ENCODE measurements at regions not wholly inside any gene's neighbourhood (a gene's known extent, or its start where the extent isn't known, plus 50 kb on each side); places are given as distances from the start of the nearest gene placed in this dataset.
"Not testable (repeated sequence)": the region's sequence is repeated elsewhere in the genome, so short reads cannot be mapped to it uniquely, and the experiment has no call there.

GRCh38 chr6:119838043-119838442 lies 488.5 kb upstream of the MAN1A1 start:
- POLR2A ChIA-PET: no interaction called here
- no peaks in the 10 kb centered on the region for H3K4me1 Mint-ChIP-seq
- no peaks in the 10 kb centered on the region for H3K4me1 ChIP-seq (ENCODE audit: insufficient read depth, low read length)
- DNase-seq: no peak
- H3K4me3 ChIP-seq (ENCODE audit: low read length): no peak overlapping the region
- H3K27ac Mint-ChIP-seq: no peak overlapping the region
- H3K36me3 Mint-ChIP-seq: no peaks in the 10 kb centered on the region
- peaks cover 0 to 13% (median 4%) of the 10 kb centered on the region in 5 donors for H3K9me3 Mint-ChIP-seq
- H3K9me3 ChIP-seq (ENCODE audit: low read length): no peaks in the 10 kb centered on the region
- CTCF ChIA-PET: no interaction called here
- H3K27me3 ChIP-seq (ENCODE audit: insufficient read depth, low read length, poor library complexity, severe bottlenecking): no peaks in the 10 kb centered on the region
- peaks cover 7 to 8% of the 10 kb centered on the region in 2 donors for H3K27me3 Mint-ChIP-seq
- no peak overlapping the region for H3K27ac ChIP-seq (ENCODE audit: low read depth, low read length)
- no peaks in the 10 kb centered on the region for H3K36me3 ChIP-seq (ENCODE audit: insufficient read depth, low read length)
- no peak overlapping the region for H3K4me3 Mint-ChIP-seq

- no peaks in the 10 kb centered on the region for H3K4me1 Mint-ChIP-seq
- no peaks in the 10 kb centered on the region for H3K36me3 Mint-ChIP-seq
- CTCF ChIA-PET: no interaction called here
Measured at GRCh38 chr6:119834418-119834817, 484.9 kb upstream of the MAN1A1 start.

GRCh38 chr6:119832411-119832810 lies 482.9 kb upstream of the MAN1A1 start:
- CTCF ChIA-PET: no interaction called here
- Mint-ChIP-seq H3K27ac (no peak overlapping the region), H3K9me3 (no peaks in the 10 kb centered on the region), H3K36me3 (no peaks in the 10 kb centered on the region), H3K4me3 (no peak overlapping the region), H3K27me3 (peaks cover 0 to 34% of the 10 kb centered on the region in 2 donors), H3K4me1 (no peaks in the 10 kb centered on the region)
- H3K27ac ChIP-seq (ENCODE audit: low read depth, low read length): no peak overlapping the region
- H3K4me3 ChIP-seq (ENCODE audit: low read length): no peak overlapping the region
- no peaks in the 10 kb centered on the region for H3K36me3 ChIP-seq (ENCODE audit: insufficient read depth, low read length)
- no peaks in the 10 kb centered on the region for H3K9me3 ChIP-seq (ENCODE audit: low read length)
- POLR2A ChIA-PET: no interaction called here
- H3K4me1 ChIP-seq (ENCODE audit: insufficient read depth, low read length): no peaks in the 10 kb centered on the region
- no peaks in the 10 kb centered on the region for H3K27me3 ChIP-seq (ENCODE audit: insufficient read depth, low read length, poor library complexity, severe bottlenecking)
- no peak for DNase-seq

More at GRCh38 chr6:119834418-119834817, 484.9 kb upstream of the MAN1A1 start:
- Mint-ChIP-seq H3K27ac (no peak overlapping the region), H3K9me3 (no peaks in the 10 kb centered on the region), H3K4me3 (no peak overlapping the region), H3K27me3 (peaks cover 0 to 16% of the 10 kb centered on the region in 2 donors)
- no peaks in the 10 kb centered on the region for H3K27me3 ChIP-seq (ENCODE audit: insufficient read depth, low read length, poor library complexity, severe bottlenecking)
- H3K4me1 ChIP-seq (ENCODE audit: insufficient read depth, low read length): no peaks in the 10 kb centered on the region
- POLR2A ChIA-PET: no interaction called here
- H3K27ac ChIP-seq (ENCODE audit: low read depth, low read length): no peak overlapping the region
- DNase-seq: no peak
- H3K9me3 ChIP-seq (ENCODE audit: low read length): no peaks in the 10 kb centered on the region
- no peak overlapping the region for H3K4me3 ChIP-seq (ENCODE audit: low read length)
- no peaks in the 10 kb centered on the region for H3K36me3 ChIP-seq (ENCODE audit: insufficient read depth, low read length)

- Mint-ChIP-seq H3K9me3 (no peaks in the 10 kb centered on the region), H3K4me3 (no peak overlapping the region), H3K36me3 (no peaks in the 10 kb centered on the region), H3K4me1 (no peaks in the 10 kb centered on the region), H3K27ac (no peak overlapping the region), H3K27me3 (peaks cover 0 to 39% of the 10 kb centered on the region in 2 donors)
- ChIA-PET POLR2A (no interaction called here), CTCF (no interaction called here)
- Histone ChIP-seq H3K4me1 (ENCODE audit: insufficient read depth, low read length) (no peaks in the 10 kb centered on the region), H3K4me3 (ENCODE audit: low read length) (no peak overlapping the region), H3K9me3 (ENCODE audit: low read length) (no peaks in the 10 kb centered on the region), H3K27me3 (ENCODE audit: insufficient read depth, low read length, poor library complexity, severe bottlenecking) (no peaks in the 10 kb centered on the region), H3K27ac (ENCODE audit: low read depth, low read length) (no peak overlapping the region), H3K36me3 (ENCODE audit: insufficient read depth, low read length) (no peaks in the 10 kb centered on the region)
- DNase-seq: no peak
Measured at GRCh38 chr6:119830494-119831295, 481.1 kb upstream of the MAN1A1 start.

- Histone ChIP-seq H3K27me3 (ENCODE audit: insufficient read depth, low read length, poor library complexity, severe bottlenecking) (no peaks in the 10 kb centered on the region), H3K27ac (ENCODE audit: low read depth, low read length) (no peak overlapping the region), H3K4me3 (ENCODE audit: low read length) (no peak overlapping the region), H3K9me3 (ENCODE audit: low read length) (no peaks in the 10 kb centered on the region), H3K4me1 (ENCODE audit: insufficient read depth, low read length) (no peaks in the 10 kb centered on the region), H3K36me3 (ENCODE audit: insufficient read depth, low read length) (no peaks in the 10 kb centered on the region)
- H3K27ac Mint-ChIP-seq: no peak overlapping the region
- no peaks in the 10 kb centered on the region for H3K9me3 Mint-ChIP-seq
- CTCF ChIA-PET: no interaction called here
- peaks cover 0 to 39% of the 10 kb centered on the region in 2 donors for H3K27me3 Mint-ChIP-seq
- POLR2A ChIA-PET: no interaction called here
- no peaks in the 10 kb centered on the region for H3K4me1 Mint-ChIP-seq
- H3K4me3 Mint-ChIP-seq: no peak overlapping the region
- H3K36me3 Mint-ChIP-seq: no peaks in the 10 kb centered on the region
- no peak for DNase-seq
Measured at GRCh38 chr6:119830069-119830468, 480.5 kb upstream of the MAN1A1 start.

- H3K36me3 Mint-ChIP-seq; H3K36me3 ChIP-seq (ENCODE audit: insufficient read depth, low read length); DNase-seq; H3K4me3 Mint-ChIP-seq; H3K4me1 ChIP-seq (ENCODE audit: insufficient read depth, low read length); H3K9me3 Mint-ChIP-seq; H3K27me3 ChIP-seq (ENCODE audit: insufficient read depth, low read length, poor library complexity, severe bottlenecking); H3K27ac ChIP-seq (ENCODE audit: low read depth, low read length); H3K27ac Mint-ChIP-seq; H3K4me3 ChIP-seq (ENCODE audit: low read length); H3K9me3 ChIP-seq (ENCODE audit: low read length); POLR2A ChIA-PET; H3K4me1 Mint-ChIP-seq; CTCF ChIA-PET: not testable (repeated sequence)
- H3K27me3 Mint-ChIP-seq: peaks cover 0 to 39% of the 10 kb centered on the region in 2 donors
Measured at GRCh38 chr6:119829499-119829898, 479.9 kb upstream of the MAN1A1 start.

GRCh38 chr6:119829006-119829405 lies 479.4 kb upstream of the MAN1A1 start:
- H3K9me3 Mint-ChIP-seq: no peaks in the 10 kb centered on the region

GRCh38 chr6:119821380-119821779 lies 471.8 kb upstream of the MAN1A1 start:
- Mint-ChIP-seq H3K27ac (no peak overlapping the region), H3K9me3 (no peaks in the 10 kb centered on the region), H3K27me3 (peaks cover 3 to 7% of the 10 kb centered on the region in 2 donors), H3K36me3 (no peaks in the 10 kb centered on the region), H3K4me1 (no peaks in the 10 kb centered on the region), H3K4me3 (no peak overlapping the region)
- no peak overlapping the region for H3K27ac ChIP-seq (ENCODE audit: low read depth, low read length)
- CTCF ChIA-PET: no interaction called here
- POLR2A ChIA-PET: no interaction called here
- H3K27me3 ChIP-seq (ENCODE audit: insufficient read depth, low read length, poor library complexity, severe bottlenecking): no peaks in the 10 kb centered on the region
- H3K4me3 ChIP-seq (ENCODE audit: low read length): no peak overlapping the region
- H3K36me3 ChIP-seq (ENCODE audit: insufficient read depth, low read length): no peaks in the 10 kb centered on the region
- H3K4me1 ChIP-seq (ENCODE audit: insufficient read depth, low read length): no peaks in the 10 kb centered on the region
- H3K9me3 ChIP-seq (ENCODE audit: low read length): no peaks in the 10 kb centered on the region
- no peak for DNase-seq

More at GRCh38 chr6:119829006-119829405, 479.4 kb upstream of the MAN1A1 start:
- no peaks in the 10 kb centered on the region for H3K36me3 ChIP-seq (ENCODE audit: insufficient read depth, low read length)
- H3K4me1 Mint-ChIP-seq: no peaks in the 10 kb centered on the region
- no peak for DNase-seq
- no peaks in the 10 kb centered on the region for H3K27me3 ChIP-seq (ENCODE audit: insufficient read depth, low read length, poor library complexity, severe bottlenecking)
- ChIA-PET POLR2A (no interaction called here), CTCF (no interaction called here)
- H3K4me3 ChIP-seq (ENCODE audit: low read length): no peak overlapping the region
- H3K4me3 Mint-ChIP-seq: no peak overlapping the region
- H3K27ac Mint-ChIP-seq: no peak overlapping the region
- H3K4me1 ChIP-seq (ENCODE audit: insufficient read depth, low read length): no peaks in the 10 kb centered on the region
- H3K9me3 ChIP-seq (ENCODE audit: low read length): no peaks in the 10 kb centered on the region
- no peaks in the 10 kb centered on the region for H3K36me3 Mint-ChIP-seq
- H3K27me3 Mint-ChIP-seq: peaks cover 0 to 39% of the 10 kb centered on the region in 2 donors
- no peak overlapping the region for H3K27ac ChIP-seq (ENCODE audit: low read depth, low read length)

Data from CD8-positive, alpha-beta memory T cell (primary cell).